ENCODE measurements at regions not wholly inside any gene's neighbourhood (a gene's known extent, or its start where the extent isn't known, plus 50 kb on each side); places are given as distances from the start of the nearest gene placed in this dataset.

GRCh38 chr6:6922166-6922565 lies 185.6 kb upstream of the RREB1 start:
- Histone ChIP-seq H3K27me3 (ENCODE audit: insufficient read depth, low read depth, severe bottlenecking) (no peaks in the 10 kb centered on the region), H3K27ac (no peak overlapping the region), H3K9me3 (ENCODE audit: severe bottlenecking) (peaks cover 15% of the 10 kb centered on the region), H3K4me3 (ENCODE audit: low read depth, low read length) (no peak overlapping the region), H3K36me3 (no peaks in the 10 kb centered on the region)
- TF ChIP-seq CTCF (IDR thresholded peaks at IDR 0.05; ENCODE audit: low read depth, low read length), result no peak
- no peak for DNase-seq

GRCh38 chr6:6923605-6924004 lies 184.2 kb upstream of the RREB1 start:
- H3K27me3 ChIP-seq (ENCODE audit: insufficient read depth, low read depth, severe bottlenecking), result no peaks in the 10 kb centered on the region
- TF ChIP-seq CTCF (IDR thresholded peaks at IDR 0.05; ENCODE audit: low read depth, low read length), result no peak
- no peaks in the 10 kb centered on the region for H3K36me3 ChIP-seq
- H3K27ac ChIP-seq, result no peak overlapping the region; the same call in 1 of the 2 replicates
- H3K9me3 ChIP-seq (ENCODE audit: severe bottlenecking), result peaks cover 15% of the 10 kb centered on the region
- DNase-seq, result no peak
- no peak overlapping the region for H3K4me3 ChIP-seq (ENCODE audit: low read depth, low read length)

DNA sequence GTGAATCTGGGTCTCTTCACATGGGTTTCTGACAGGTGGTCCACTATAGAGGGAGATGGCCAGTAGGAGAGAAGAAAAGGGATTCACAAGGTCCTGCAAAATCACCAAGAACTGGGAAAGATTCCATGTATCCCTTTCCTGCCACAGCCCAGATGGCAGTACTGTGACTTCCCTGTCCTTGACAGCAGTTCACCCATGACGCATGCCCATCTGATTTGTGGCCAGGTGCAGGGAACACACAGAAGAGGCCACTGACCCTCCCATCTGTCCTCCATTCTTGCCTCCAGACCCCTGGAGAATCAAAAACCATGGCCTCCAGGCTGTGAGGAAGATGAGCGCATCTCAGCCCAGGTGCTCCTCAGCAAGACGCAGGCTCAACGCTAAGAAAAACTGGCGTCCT lies 183.1 kb upstream of the RREB1 start:
- Histone ChIP-seq H3K27me3 (ENCODE audit: insufficient read depth, low read depth, severe bottlenecking) (no peaks in the 10 kb centered on the region), H3K27ac (peak overlapping the region; percentile 82), H3K4me3 (ENCODE audit: low read depth, low read length) (no peak overlapping the region), H3K36me3 (no peaks in the 10 kb centered on the region), H3K9me3 (ENCODE audit: severe bottlenecking) (peaks cover 15% of the 10 kb centered on the region)
- peak; percentile 62 for DNase-seq
- no peak for TF ChIP-seq CTCF (IDR thresholded peaks at IDR 0.05; ENCODE audit: low read depth, low read length)

DNA sequence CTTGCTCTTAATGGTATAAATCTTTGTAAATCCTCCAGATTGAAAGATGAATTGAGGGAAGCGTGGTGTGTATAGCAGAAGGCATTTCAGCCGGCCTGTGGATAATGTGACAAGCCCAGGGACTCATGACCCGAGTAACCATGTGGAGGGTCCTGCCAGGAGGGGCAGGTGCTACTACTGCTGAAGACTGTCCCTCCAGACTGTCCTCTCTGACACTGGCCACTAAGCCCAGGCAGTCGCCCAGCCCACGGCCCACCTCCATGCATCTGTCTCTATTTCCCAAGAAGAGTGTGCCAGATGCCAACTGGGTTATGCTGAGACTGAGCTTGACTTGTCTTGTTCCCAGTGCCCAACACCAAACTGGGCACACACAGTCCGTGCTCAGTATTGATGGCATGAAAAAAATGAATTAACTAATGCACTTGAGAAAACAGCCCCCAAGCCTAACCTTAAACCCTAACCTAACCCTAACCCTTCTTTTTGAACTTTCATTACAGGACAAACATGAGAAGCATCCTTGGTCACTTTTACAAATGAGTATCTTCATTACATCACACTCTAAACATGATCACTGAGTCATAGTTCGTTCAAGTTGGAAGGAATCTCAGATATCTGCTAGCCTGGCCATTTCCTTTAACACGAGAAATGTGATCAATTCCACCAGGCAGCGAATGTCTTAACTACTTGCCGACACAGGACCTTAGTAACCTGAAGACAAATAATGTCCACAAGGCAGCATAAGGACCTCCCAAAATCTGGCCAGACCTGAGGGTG lies 182.2 kb upstream of the RREB1 start:
- no peak for TF ChIP-seq CTCF (IDR thresholded peaks at IDR 0.05; ENCODE audit: low read depth, low read length)
- Histone ChIP-seq H3K36me3 (no peaks in the 10 kb centered on the region), H3K9me3 (ENCODE audit: severe bottlenecking) (peaks cover 15% of the 10 kb centered on the region), H3K27me3 (ENCODE audit: insufficient read depth, low read depth, severe bottlenecking) (no peaks in the 10 kb centered on the region), H3K27ac (peak overlapping the region; percentile 82), H3K4me3 (ENCODE audit: low read depth, low read length) (no peak overlapping the region)
- peak; percentile 86 for DNase-seq

GRCh38 chr6:6926856-6927255 lies 180.9 kb upstream of the RREB1 start:
- Histone ChIP-seq H3K36me3 (no peaks in the 10 kb centered on the region), H3K27ac (no peak overlapping the region), H3K27me3 (ENCODE audit: insufficient read depth, low read depth, severe bottlenecking) (no peaks in the 10 kb centered on the region), H3K9me3 (ENCODE audit: severe bottlenecking) (peaks cover 15% of the 10 kb centered on the region), H3K4me3 (ENCODE audit: low read depth, low read length) (no peak overlapping the region)
- no peak for TF ChIP-seq CTCF (IDR thresholded peaks at IDR 0.05; ENCODE audit: low read depth, low read length)
- no peak for DNase-seq

Measured in WERI-Rb-1 (cell line).